ENCODE measurements at regions not wholly inside any gene's neighbourhood (a gene's known extent, or its start where the extent isn't known, plus 50 kb on each side); places are given as distances from the start of the nearest gene placed in this dataset.

- TF ChIP-seq CTCF (IDR thresholded peaks at IDR 0.05) (no peak), EP300 (IDR thresholded peaks at IDR 0.05) (no peak), POLR2A (IDR thresholded peaks at IDR 0.05) (no peak)
Measured at GRCh38 chr2:41750829-41751228, 297.0 kb upstream of the PKDCC start.
